GM21528 (cell line): ENCODE measurements at regions not wholly inside any gene's neighbourhood (a gene's known extent, or its start where the extent isn't known, plus 50 kb on each side); places are given as distances from the start of the nearest gene placed in this dataset.

Experiments used
- ATAC-seq: cut with Tn5 transposase; IDR thresholded peaks from one replicate; pipeline ENCODE4 v1.9.1; 2021; ENCODE audit warnings: mild to moderate bottlenecking, moderate library complexity; ENCODE audit not compliant: unreplicated experiment, low FRiP score

- ATAC-seq: no peak
Observed at GRCh38 chr6:28585335-28585734, 59.7 kb downstream of the GPX5 start.

- no peak for ATAC-seq
Observed at GRCh38 chr6:28586324-28586723, 60.6 kb downstream of the GPX5 start.

GRCh38 chr6:28586962-28587745, 61.5 kb downstream of the GPX5 start:
- ATAC-seq: peak; percentile 73

GRCh38 chr6:28587746-28588075, 62.0 kb downstream of the GPX5 start:
- no peak for ATAC-seq

- ATAC-seq: no peak
Observed at GRCh38 chr6:28588666-28589065, 63.0 kb downstream of the GPX5 start.

- no peak for ATAC-seq
Observed at GRCh38 chr6:28589234-28589956, 63.7 kb downstream of the GPX5 start.

- ATAC-seq: no peak
Observed at GRCh38 chr6:28589957-28590349, 64.3 kb downstream of the GPX5 start.

- ATAC-seq: no peak
Observed at GRCh38 chr6:28597217-28597835, 71.6 kb downstream of the GPX5 start.

- ATAC-seq: no peak
Observed at GRCh38 chr6:28597924-28598722, 72.4 kb downstream of the GPX5 start.

GRCh38 chr6:28598757-28599686, 73.3 kb downstream of the GPX5 start:
- ATAC-seq: no peak

- no peak for ATAC-seq
Observed at GRCh38 chr6:28600245-28600644, 74.6 kb downstream of the GPX5 start.

- no peak for ATAC-seq
Observed at GRCh38 chr6:28603891-28604290, 78.2 kb downstream of the GPX5 start.

GRCh38 chr6:28606424-28607391, 81.0 kb downstream of the GPX5 start:
- ATAC-seq: no peak

- ATAC-seq: no peak
Observed at GRCh38 chr6:28607990-28608389, 82.3 kb downstream of the GPX5 start.

- ATAC-seq: no peak
Observed at GRCh38 chr6:28609672-28610071, 84.0 kb downstream of the GPX5 start.

GRCh38 chr6:28615616-28615954, 89.9 kb downstream of the GPX5 start:
- ATAC-seq: no peak

GRCh38 chr6:28615955-28616747, 90.5 kb downstream of the GPX5 start:
- no peak for ATAC-seq
